ENCODE measurements at regions not wholly inside any gene's neighbourhood (a gene's known extent, or its start where the extent isn't known, plus 50 kb on each side); places are given as distances from the start of the nearest gene placed in this dataset.

- no peak for DNase-seq (ENCODE audit: low read depth in 2 of 2)
- no peak overlapping the region for H3K4me3 ChIP-seq (replicated peaks in 1 of 2; ENCODE audit: low read depth in 2 of 2, low read length in 2 of 2)
- TF ChIP-seq, protein P1, sequence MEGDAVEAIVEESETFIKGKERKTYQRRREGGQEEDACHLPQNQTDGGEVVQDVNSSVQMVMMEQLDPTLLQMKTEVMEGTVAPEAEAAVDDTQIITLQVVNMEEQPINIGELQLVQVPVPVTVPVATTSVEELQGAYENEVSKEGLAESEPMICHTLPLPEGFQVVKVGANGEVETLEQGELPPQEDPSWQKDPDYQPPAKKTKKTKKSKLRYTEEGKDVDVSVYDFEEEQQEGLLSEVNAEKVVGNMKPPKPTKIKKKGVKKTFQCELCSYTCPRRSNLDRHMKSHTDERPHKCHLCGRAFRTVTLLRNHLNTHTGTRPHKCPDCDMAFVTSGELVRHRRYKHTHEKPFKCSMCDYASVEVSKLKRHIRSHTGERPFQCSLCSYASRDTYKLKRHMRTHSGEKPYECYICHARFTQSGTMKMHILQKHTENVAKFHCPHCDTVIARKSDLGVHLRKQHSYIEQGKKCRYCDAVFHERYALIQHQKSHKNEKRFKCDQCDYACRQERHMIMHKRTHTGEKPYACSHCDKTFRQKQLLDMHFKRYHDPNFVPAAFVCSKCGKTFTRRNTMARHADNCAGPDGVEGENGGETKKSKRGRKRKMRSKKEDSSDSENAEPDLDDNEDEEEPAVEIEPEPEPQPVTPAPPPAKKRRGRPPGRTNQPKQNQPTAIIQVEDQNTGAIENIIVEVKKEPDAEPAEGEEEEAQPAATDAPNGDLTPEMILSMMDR (IDR thresholded peaks at IDR 0.05; ENCODE audit: low read depth, low read length), result no peak
Observed at GRCh38 chr1:70762386-70762785, 285.2 kb downstream of the PTGER3 start.

DNA sequence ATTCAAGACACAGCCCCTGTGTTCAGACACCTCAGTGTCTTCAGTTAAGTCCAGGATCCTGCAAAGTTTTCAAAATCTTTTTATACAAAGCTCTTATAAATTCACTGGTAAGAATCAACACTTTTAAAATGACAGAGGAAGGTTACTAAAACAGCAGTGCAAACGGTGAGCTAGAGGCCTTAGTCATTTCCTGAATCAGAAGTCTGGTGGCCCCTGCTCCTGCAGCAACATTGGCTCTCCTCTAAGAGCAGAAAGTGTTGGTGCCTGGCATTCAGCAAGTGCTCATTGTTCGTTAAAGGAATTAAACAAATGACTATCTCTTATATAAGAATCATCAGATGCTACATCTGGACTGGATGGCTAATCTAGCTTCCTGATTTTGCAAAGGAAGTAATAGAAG, 282.9 kb downstream of the PTGER3 start:
- TF ChIP-seq, protein P1 (IDR thresholded peaks at IDR 0.05; ENCODE audit: low read depth, low read length), result no peak
- DNase-seq (ENCODE audit: low read depth in 2 of 2), result peak in 1 of 2 donors; percentile 23

GRCh38 chr1:70767377-70767776, 280.2 kb downstream of the PTGER3 start:
- TF ChIP-seq, protein P1 (IDR thresholded peaks at IDR 0.05; ENCODE audit: low read depth, low read length), result no peak
- peak in 1 of 2 donors; percentile 39 for DNase-seq (ENCODE audit: low read depth in 2 of 2)
- no peak overlapping the region for H3K4me3 ChIP-seq (replicated peaks in 1 of 2; ENCODE audit: low read depth in 2 of 2, low read length in 2 of 2)

More for the DNA sequence above, 282.9 kb downstream of the PTGER3 start:
- H3K4me3 ChIP-seq (replicated peaks in 1 of 2; ENCODE audit: low read depth in 2 of 2, low read length in 2 of 2), result no peak overlapping the region

DNA sequence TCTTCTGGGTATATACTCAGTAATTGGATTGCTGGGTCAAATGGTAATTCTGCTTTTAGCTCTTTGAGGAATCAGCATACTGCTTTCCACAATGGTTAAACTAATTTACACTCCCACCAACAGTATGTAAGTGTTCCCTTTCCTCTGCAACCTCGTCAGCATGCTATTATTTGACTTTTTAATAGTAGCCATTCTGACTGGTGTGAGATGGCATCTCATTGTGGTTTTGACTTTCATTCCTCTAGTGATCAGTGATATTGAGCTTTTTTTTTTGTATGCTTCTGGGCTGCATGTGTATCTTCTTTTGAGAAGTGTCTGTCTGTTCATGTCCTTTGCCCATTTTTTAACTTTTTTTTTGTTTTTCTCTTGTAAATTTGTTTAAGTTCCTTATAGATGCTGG, 279.4 kb downstream of the PTGER3 start:
- TF ChIP-seq, protein P1 (IDR thresholded peaks at IDR 0.05; ENCODE audit: low read depth, low read length), result no peak
- no peak for DNase-seq (ENCODE audit: low read depth in 2 of 2)

GRCh38 chr1:70778056-70778762, 269.4 kb downstream of the PTGER3 start:
- DNase-seq (ENCODE audit: low read depth in 2 of 2), result peak in 1 of 2 donors; percentile 5
- TF ChIP-seq, protein P1 (IDR thresholded peaks at IDR 0.05; ENCODE audit: low read depth, low read length), result no peak
- no peak overlapping the region for H3K4me3 ChIP-seq (replicated peaks in 1 of 2; ENCODE audit: low read depth in 2 of 2, low read length in 2 of 2)

More for the DNA sequence above, 279.4 kb downstream of the PTGER3 start:
- no peak overlapping the region for H3K4me3 ChIP-seq (replicated peaks in 1 of 2; ENCODE audit: low read depth in 2 of 2, low read length in 2 of 2)

DNA sequence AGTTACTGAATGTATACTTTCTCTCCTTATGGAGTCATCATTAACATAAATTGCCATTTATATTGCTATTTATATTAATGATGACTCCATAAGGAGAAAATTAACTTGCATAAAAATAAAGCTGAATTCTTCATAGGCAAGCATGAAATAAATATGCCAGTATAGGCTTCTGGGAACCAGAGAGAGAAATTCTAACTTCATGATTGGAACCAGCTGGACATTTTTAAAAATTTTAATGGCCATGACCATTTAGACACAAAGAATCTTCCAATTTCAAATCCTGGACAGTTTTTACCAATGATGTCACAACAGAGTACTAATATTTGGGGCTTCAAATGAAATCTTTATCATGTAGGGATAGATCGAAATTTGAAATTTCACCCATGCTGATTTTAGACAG, 268.7 kb downstream of the PTGER3 start:
- TF ChIP-seq, protein P1 (IDR thresholded peaks at IDR 0.05; ENCODE audit: low read depth, low read length), result no peak
- no peak for DNase-seq (ENCODE audit: low read depth in 2 of 2)
- H3K4me3 ChIP-seq (replicated peaks in 1 of 2; ENCODE audit: low read depth in 2 of 2, low read length in 2 of 2), result no peak overlapping the region
